Ascending aorta (tissue), 2 donors: ENCODE measurements at regions not wholly inside any gene's neighbourhood (a gene's known extent, or its start where the extent isn't known, plus 50 kb on each side); places are given as distances from the start of the nearest gene placed in this dataset.

Source experiments
- DNase-seq, 2 donors: peaks; one replicate each; pipeline ENCODE4 v3.0.0-alpha.2; 2019; ENCODE audit warnings: low spot score in 2 of 2
- H3K27ac ChIP-seq, 2 donors: fragments of 200-600 bp; sonication (generic); one replicate each; pipeline ENCODE4 v1.5.1; 2016 to 2017; ENCODE audit warnings: mild to moderate bottlenecking in 1 of 2
- H3K27me3 ChIP-seq: fragments of 200-600 bp; sonication (generic); one replicate; pipeline ENCODE4 v1.5.1; 2017
- H3K36me3 ChIP-seq, 2 donors: fragments of 200-600 bp; sonication (generic); one replicate each; pipeline ENCODE4 v1.5.1; 2016
- H3K4me1 ChIP-seq, 2 donors: fragments of 200-600 bp; sonication (generic); one replicate each; pipeline ENCODE4 v1.5.1; 2016 to 2017; ENCODE audit warnings: mild to moderate bottlenecking in 1 of 2
- H3K4me3 ChIP-seq, 2 donors: fragments of 200-600 bp; sonication (generic); one replicate each; pipeline ENCODE4 v1.5.1; 2016 to 2017; ENCODE audit warnings: mild to moderate bottlenecking in 1 of 2
- H3K9me3 ChIP-seq, 2 donors: fragments of 200-600 bp; sonication (generic); one replicate each; pipeline ENCODE4 v1.5.1; 2016
- CTCF ChIP-seq, 3 experiments: fragments of 200-600 bp in 2 of 3; fragments of 450-650 bp in 1 of 3; sonication (generic) in 2 of 3; IDR thresholded peaks; one replicate each; pipeline ENCODE4 v1.5.1; 2016 to 2019; ENCODE audit warnings: antibody characterized with exemption in 3 of 3, mild to moderate bottlenecking in 1 of 3, moderate library complexity in 1 of 3
- intact Hi-C: fragments of 100-400 bp; cut with DNase I; formaldehyde crosslinking; loops from one replicate; pipeline ENCODE4 v1.15.1; 2023

DNA sequence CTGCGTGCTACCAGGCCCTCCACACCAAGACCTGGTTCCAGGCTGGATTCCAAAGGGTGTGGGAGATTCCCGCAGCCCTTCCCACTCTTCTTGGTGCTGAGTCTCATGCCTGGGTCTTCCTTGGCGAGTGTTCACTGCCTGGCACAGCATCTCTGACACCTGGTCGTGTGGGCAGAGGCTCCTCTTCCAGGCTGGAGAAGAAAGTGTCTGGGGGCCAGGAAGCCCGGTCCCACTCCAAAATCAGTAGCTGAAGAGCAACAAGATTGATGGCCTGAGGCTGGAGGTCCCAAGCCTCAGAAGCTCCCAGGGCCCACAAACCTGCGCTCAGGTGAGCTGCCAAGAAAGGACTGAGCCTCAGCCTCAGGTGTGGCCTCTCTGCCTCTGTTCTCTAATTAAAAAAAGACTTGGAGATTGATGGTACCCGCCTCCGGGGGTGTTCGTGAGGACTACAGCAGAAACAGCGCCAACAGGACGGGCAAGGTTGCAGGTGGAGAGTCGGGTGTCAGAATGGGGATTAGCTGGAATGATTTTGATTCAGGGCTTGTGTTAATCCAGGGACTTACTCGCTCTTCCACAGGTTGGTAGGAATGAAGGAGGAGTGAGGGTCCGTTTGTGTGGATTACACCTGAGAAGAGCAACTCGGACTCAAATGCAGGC is 217.5 kb downstream of the TEX29 start:
- no peaks in the 10 kb centered on the region for H3K36me3 ChIP-seq
- no peaks in the 10 kb centered on the region for H3K4me1 ChIP-seq
- intact Hi-C loops, result no loop called here
- no peak overlapping the region for H3K4me3 ChIP-seq
- H3K27ac ChIP-seq, result no peak overlapping the region
- H3K9me3 ChIP-seq, result no peaks in the 10 kb centered on the region
- H3K27me3 ChIP-seq, result no peaks in the 10 kb centered on the region
- no peak for DNase-seq
- no peak for TF ChIP-seq CTCF (IDR thresholded peaks at IDR 0.05)

- H3K36me3 ChIP-seq, result no peaks in the 10 kb centered on the region
- no peak overlapping the region for H3K4me3 ChIP-seq
- H3K4me1 ChIP-seq, result no peaks in the 10 kb centered on the region
- H3K9me3 ChIP-seq, result no peaks in the 10 kb centered on the region
- intact Hi-C loops, result no loop called here
- TF ChIP-seq CTCF (IDR thresholded peaks at IDR 0.05), result no peak
- DNase-seq, result no peak
- no peaks in the 10 kb centered on the region for H3K27me3 ChIP-seq
- no peak overlapping the region for H3K27ac ChIP-seq
These were observed 218.8 kb downstream of the TEX29 start for GRCh38 chr13:111539252-111539651.

DNA sequence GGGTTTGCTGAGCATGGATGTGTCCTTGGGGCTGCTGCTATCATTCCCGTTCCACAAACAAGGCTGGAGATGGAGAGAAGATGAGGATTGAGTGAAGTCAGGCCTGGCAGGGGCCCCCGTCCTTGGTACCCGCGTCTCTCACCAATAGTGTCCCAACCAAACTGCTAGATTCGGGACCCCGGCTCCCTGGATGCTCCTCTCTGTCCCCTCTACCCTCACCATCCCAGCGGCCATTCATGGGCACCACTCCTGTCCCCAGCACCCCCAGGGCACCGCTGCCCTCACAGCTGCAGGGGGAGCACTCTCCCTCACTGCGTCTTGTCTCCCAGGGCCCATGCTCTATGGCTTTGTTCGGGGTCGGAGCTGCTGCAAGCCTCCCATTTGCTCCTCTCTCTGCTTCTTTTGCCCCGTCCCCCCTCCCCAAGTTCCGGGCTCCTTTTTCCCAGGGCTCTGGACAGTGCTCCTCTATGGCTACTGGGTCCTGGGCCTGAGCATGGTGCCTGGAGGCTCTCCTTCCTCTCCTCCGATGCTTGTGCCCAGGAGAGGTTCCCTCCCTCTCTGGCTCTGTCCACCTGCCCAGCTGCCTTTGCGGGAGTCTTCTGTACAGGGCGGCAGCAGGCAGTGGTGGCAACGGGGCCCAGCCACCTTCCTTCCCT is 219.5 kb downstream of the TEX29 start:
- H3K4me1 ChIP-seq, result no peaks in the 10 kb centered on the region
- intact Hi-C loops, result no loop called here
- H3K27me3 ChIP-seq, result no peaks in the 10 kb centered on the region
- no peaks in the 10 kb centered on the region for H3K36me3 ChIP-seq
- no peak overlapping the region for H3K27ac ChIP-seq
- DNase-seq, result no peak
- H3K4me3 ChIP-seq, result no peak overlapping the region
- H3K9me3 ChIP-seq, result no peaks in the 10 kb centered on the region
- no peak for TF ChIP-seq CTCF (IDR thresholded peaks at IDR 0.05)

DNA sequence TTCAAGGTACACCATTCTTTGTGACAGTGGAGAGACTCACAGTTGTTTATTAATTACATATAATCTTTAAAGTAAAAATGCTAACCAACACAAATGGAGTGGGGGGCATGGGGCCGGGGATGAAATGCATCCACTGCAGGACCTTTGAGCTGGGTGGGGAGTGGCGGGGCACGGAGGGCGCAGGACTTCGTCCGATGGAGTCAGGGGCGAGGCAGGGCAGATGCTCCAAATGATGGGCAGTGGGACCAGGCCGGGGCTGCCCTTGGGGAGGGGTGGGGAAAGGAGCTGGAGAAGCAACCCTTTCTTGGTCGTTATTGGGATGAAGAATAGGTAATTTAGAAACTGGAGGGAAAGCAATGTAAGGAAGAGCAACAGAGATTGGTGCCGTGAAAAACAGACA is 220.0 kb downstream of the TEX29 start:
- no peaks in the 10 kb centered on the region for H3K4me1 ChIP-seq
- TF ChIP-seq CTCF (IDR thresholded peaks at IDR 0.05), result no peak
- H3K9me3 ChIP-seq, result no peaks in the 10 kb centered on the region
- intact Hi-C loops, result no loop called here
- H3K27me3 ChIP-seq, result no peaks in the 10 kb centered on the region
- H3K27ac ChIP-seq, result no peak overlapping the region
- H3K36me3 ChIP-seq, result no peaks in the 10 kb centered on the region
- DNase-seq, result no peak
- H3K4me3 ChIP-seq, result no peak overlapping the region

- no peak for TF ChIP-seq CTCF (IDR thresholded peaks at IDR 0.05)
- Histone ChIP-seq H3K27me3 (no peaks in the 10 kb centered on the region), H3K36me3 (no peaks in the 10 kb centered on the region)
These were observed 220.9 kb downstream of the TEX29 start for GRCh38 chr13:111541345-111541744.

More at GRCh38 chr13:111541345-111541744, 220.9 kb downstream of the TEX29 start:
- H3K9me3 ChIP-seq, result no peaks in the 10 kb centered on the region
- no peak overlapping the region for H3K27ac ChIP-seq
- H3K4me3 ChIP-seq, result no peak overlapping the region
- intact Hi-C loops, result no loop called here
- DNase-seq, result no peak
- no peaks in the 10 kb centered on the region for H3K4me1 ChIP-seq
